ENCODE measurements at regions not wholly inside any gene's neighbourhood (a gene's known extent, or its start where the extent isn't known, plus 50 kb on each side); places are given as distances from the start of the nearest gene placed in this dataset.

GRCh38 chr13:71087432-71087831 lies 779.6 kb downstream of the DACH1 start:
- no peak for TF ChIP-seq CTCF (IDR thresholded peaks at IDR 0.05; ENCODE audit: low read depth, low read length)
- no peak for DNase-seq (ENCODE audit: low read depth in 2 of 2)
- no peak overlapping the region for H3K4me3 ChIP-seq (replicated peaks in 1 of 2; ENCODE audit: low read depth in 2 of 2, low read length in 2 of 2)

DNA sequence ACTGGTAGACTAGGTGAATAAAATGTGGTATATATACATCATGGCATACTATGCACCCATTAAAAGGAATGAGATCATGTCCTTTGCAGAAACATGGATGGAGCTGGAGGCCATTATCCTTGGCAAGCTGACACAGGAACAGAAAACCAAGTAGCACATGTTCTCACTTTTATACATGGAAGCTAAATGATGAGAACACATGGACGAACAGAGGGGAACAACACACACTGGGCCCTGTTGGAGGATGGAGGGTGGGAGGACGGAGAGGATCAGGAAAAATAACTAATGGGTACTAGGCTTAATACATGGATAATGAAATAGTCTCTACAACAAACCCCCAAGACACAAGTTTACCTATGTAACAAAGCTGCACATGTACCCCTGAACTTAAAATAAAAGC lies 780.0 kb downstream of the DACH1 start:
- no peak for TF ChIP-seq CTCF (IDR thresholded peaks at IDR 0.05; ENCODE audit: low read depth, low read length)
- no peak overlapping the region for H3K4me3 ChIP-seq (replicated peaks in 1 of 2; ENCODE audit: low read depth in 2 of 2, low read length in 2 of 2)
- no peak for DNase-seq (ENCODE audit: low read depth in 2 of 2)

DNA sequence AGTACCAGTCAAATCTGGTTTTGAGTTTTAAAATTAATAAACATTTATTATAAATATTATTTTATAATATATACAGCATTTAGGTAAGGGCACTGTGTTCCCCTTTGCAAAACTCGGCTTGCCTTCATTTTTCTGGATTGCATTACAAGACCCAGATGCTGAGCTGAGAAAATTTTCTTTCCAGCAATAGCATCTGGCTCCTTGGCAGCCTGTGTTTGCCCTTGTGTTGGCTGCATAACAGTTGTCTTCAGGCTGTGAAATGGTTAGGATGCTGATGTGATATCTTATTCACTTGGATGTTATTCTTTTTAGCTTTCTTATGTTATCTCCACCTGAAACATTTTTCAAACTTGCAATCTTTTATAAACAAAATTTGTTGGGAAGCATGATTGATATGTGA lies 784.4 kb downstream of the DACH1 start:
- H3K4me3 ChIP-seq (replicated peaks in 1 of 2; ENCODE audit: low read depth in 2 of 2, low read length in 2 of 2) = no peak overlapping the region
- DNase-seq (ENCODE audit: low read depth in 2 of 2) = no peak
- TF ChIP-seq CTCF (IDR thresholded peaks at IDR 0.05; ENCODE audit: low read depth, low read length) = no peak

DNA sequence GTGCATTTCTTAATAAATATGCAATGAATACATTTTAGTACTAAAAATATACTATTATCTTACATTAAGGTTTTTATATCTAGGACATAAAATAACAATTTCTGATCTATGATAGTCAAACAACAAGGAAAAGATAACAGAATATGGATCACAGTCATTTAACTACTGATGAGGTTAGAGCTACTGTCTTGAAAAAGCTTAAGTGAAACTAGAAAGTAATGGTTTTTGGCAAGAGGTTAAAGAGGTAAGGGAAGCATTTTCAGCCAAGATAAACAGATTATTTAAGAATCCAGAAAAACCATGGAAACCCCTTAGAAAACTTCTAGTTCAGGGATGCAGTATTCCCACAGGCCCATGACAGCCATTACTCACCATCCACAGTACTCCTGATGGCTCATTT lies 787.4 kb downstream of the DACH1 start:
- TF ChIP-seq CTCF (IDR thresholded peaks at IDR 0.05; ENCODE audit: low read depth, low read length) = no peak
- DNase-seq (ENCODE audit: low read depth in 2 of 2) = no peak
- no peak overlapping the region for H3K4me3 ChIP-seq (replicated peaks in 1 of 2; ENCODE audit: low read depth in 2 of 2, low read length in 2 of 2)

DNA sequence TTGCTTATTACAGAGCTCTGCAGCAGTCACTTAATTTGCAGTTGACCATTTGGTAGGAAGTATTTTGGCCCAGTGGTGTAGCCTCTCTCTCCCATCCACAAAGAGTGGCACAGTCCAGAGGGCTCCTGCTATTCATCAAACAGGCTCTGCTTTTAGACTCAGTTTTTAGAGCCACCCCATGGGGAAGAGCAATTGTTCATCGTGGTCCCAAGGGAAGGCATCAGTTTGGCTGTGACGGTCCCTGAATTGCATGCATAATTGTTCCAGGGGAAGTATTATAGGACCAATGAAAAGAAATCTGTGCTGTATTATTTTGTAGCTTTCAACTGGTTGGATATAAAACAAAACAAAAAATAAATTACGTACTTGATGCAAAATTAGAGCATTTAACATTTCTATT lies 799.0 kb downstream of the DACH1 start:
- no peak for DNase-seq (ENCODE audit: low read depth in 2 of 2)
- H3K4me3 ChIP-seq (replicated peaks in 1 of 2; ENCODE audit: low read depth in 2 of 2, low read length in 2 of 2) = no peak overlapping the region
- TF ChIP-seq CTCF (IDR thresholded peaks at IDR 0.05; ENCODE audit: low read depth, low read length) = no peak

DNA sequence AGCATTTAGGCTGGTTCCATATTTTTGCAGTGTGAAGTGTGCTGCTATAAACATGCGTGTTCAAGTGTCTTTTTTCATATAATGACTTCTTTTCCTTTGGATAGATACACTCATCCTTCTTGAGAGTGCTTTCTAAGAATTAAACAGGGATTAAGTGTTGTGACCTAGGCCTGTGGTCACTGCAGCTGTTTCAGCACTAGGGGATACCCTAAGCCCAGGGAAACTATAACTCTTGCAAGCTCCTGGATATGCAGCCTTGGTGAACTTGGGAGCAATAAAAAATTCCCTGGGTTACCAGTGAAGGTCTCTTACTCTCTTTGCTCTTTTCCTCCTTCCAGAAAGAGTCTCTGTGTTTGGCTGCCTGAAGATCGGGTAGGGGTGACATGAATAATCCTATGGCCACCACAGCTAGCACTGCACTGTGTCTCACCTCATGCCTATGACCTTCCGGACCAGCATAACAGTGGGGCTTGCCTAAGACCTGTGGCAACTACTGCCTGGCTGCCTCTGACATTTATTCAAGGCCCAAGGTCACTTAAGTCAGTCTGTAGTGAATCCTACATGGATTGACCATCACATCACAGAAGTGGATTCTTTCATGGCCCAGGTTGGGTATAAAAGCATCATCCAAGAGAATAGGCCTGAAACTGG lies 799.7 kb downstream of the DACH1 start:
- no peak overlapping the region for H3K4me3 ChIP-seq (replicated peaks in 1 of 2; ENCODE audit: low read depth in 2 of 2, low read length in 2 of 2)
- TF ChIP-seq CTCF (IDR thresholded peaks at IDR 0.05; ENCODE audit: low read depth, low read length) = no peak
- no peak for DNase-seq (ENCODE audit: low read depth in 2 of 2)

GRCh38 chr13:71056581-71056980 lies 810.4 kb downstream of the DACH1 start:
- no peak for DNase-seq (ENCODE audit: low read depth in 2 of 2)
- TF ChIP-seq CTCF (IDR thresholded peaks at IDR 0.05; ENCODE audit: low read depth, low read length) = no peak
- no peak overlapping the region for H3K4me3 ChIP-seq (replicated peaks in 1 of 2; ENCODE audit: low read depth in 2 of 2, low read length in 2 of 2)
